Liver (tissue), 8 donors: ENCODE measurements at regions not wholly inside any gene's neighbourhood (a gene's known extent, or its start where the extent isn't known, plus 50 kb on each side); places are given as distances from the start of the nearest gene placed in this dataset.

Experiments used
- DNase-seq: peaks from one replicate; pipeline ENCODE4 v3.0.0-alpha.2; 2017; ENCODE audit warnings: low spot score
- H3K27ac ChIP-seq, 2 donors: one replicate each; pipeline ENCODE4 v1.7.0; 2013; ENCODE audit warnings: inconsistent platforms in 2 of 2, low read length in 2 of 2, control low read depth in 1 of 2, low read depth in 1 of 2, mild to moderate bottlenecking in 1 of 2
- H3K27me3 ChIP-seq, 4 donors: one replicate each; pipeline versions ENCODE4 v1.6.1 to v1.7.0; 2013; ENCODE audit warnings: low read length in 3 of 4, inconsistent platforms in 1 of 4, mild to moderate bottlenecking in 1 of 4, moderate library complexity in 1 of 4; ENCODE audit not compliant: control insufficient read depth in 4 of 4, insufficient read depth in 4 of 4
- H3K36me3 ChIP-seq, 4 donors: one replicate each; pipeline versions ENCODE4 v1.6.1 to v1.7.0; 2013; ENCODE audit warnings: low read length in 3 of 4, mild to moderate bottlenecking in 3 of 4, low read depth in 1 of 4, moderate library complexity in 1 of 4; ENCODE audit not compliant: control insufficient read depth in 4 of 4, insufficient read depth in 3 of 4
- H3K4me1 ChIP-seq, 4 donors: one replicate each; pipeline versions ENCODE4 v1.6.1 to v1.7.0; 2013; ENCODE audit warnings: low read length in 3 of 4, mild to moderate bottlenecking in 3 of 4, moderate library complexity in 1 of 4; ENCODE audit not compliant: control insufficient read depth in 4 of 4, insufficient read depth in 4 of 4
- H3K4me3 ChIP-seq, 3 donors: one replicate each; pipeline versions ENCODE4 v1.6.1 to v1.7.0; 2013; ENCODE audit warnings: low read length in 3 of 3, control low read depth in 1 of 3, low read depth in 1 of 3, mild to moderate bottlenecking in 1 of 3
- H3K9ac ChIP-seq, 2 donors: one replicate each; pipeline ENCODE4 v1.7.0; 2013; ENCODE audit warnings: low read length in 2 of 2, mild to moderate bottlenecking in 2 of 2, moderate library complexity in 2 of 2, control low read depth in 1 of 2, low read depth in 1 of 2
- H3K9me3 ChIP-seq, 4 donors: one replicate each; pipeline versions ENCODE4 v1.6.1 to v1.7.0; 2013; ENCODE audit warnings: low read length in 3 of 4; ENCODE audit not compliant: control insufficient read depth in 4 of 4
- ATF3 ChIP-seq: IDR thresholded peaks from 2 replicates; pipeline ENCODE4 v1.6.1; 2016; ENCODE audit warnings: antibody characterized with exemption
- CTCF ChIP-seq: fragments of 150-350 bp; IDR thresholded peaks from 2 replicates; pipeline ENCODE4 v1.5.1; 2017; ENCODE audit warnings: improper control_type of control experiment, low read depth, low read length; ENCODE audit not compliant: missing input control
- EGR1 ChIP-seq, 2 donors: IDR thresholded peaks; 2 replicates each; pipeline ENCODE4 v1.6.1; 2016 to 2018; ENCODE audit warnings: antibody characterized with exemption in 2 of 2, low read depth in 2 of 2
- FOXA1 ChIP-seq: IDR thresholded peaks from 2 replicates; pipeline ENCODE4 v1.6.1; 2016; ENCODE audit warnings: antibody characterized with exemption
- FOXA2 ChIP-seq: IDR thresholded peaks from 2 replicates; pipeline ENCODE4 v1.6.1; 2016; ENCODE audit warnings: antibody characterized with exemption
- GABPA ChIP-seq, 2 donors: IDR thresholded peaks in 1 of 2; conservative IDR thresholded peaks in 1 of 2; 2 replicates each; pipeline ENCODE4 v1.6.1; 2016; ENCODE audit warnings: antibody characterized with exemption in 2 of 2, mild to moderate bottlenecking in 1 of 2, moderate library complexity in 1 of 2
- HNF4A ChIP-seq, 2 donors: conservative IDR thresholded peaks; 2 replicates each; pipeline ENCODE4 v1.6.1; 2016; ENCODE audit warnings: antibody characterized with exemption in 2 of 2, mild to moderate bottlenecking in 2 of 2
- HNF4G ChIP-seq: IDR thresholded peaks from 2 replicates; pipeline ENCODE4 v1.6.1; 2016; ENCODE audit warnings: antibody characterized with exemption
- JUND ChIP-seq, 2 donors: IDR thresholded peaks; 2 replicates each; pipeline ENCODE4 v1.6.1; 2016; ENCODE audit warnings: antibody characterized with exemption in 2 of 2
- MAX ChIP-seq: IDR thresholded peaks from 2 replicates; pipeline ENCODE4 v1.6.1; 2016; ENCODE audit warnings: antibody characterized with exemption
- NR2F2 ChIP-seq: IDR thresholded peaks from 2 replicates; pipeline ENCODE4 v1.6.1; 2016; ENCODE audit warnings: antibody characterized with exemption
- RAD21 ChIP-seq, 2 donors: IDR thresholded peaks; 2 replicates each; pipeline ENCODE4 v1.6.1; 2016; ENCODE audit warnings: antibody characterized with exemption in 2 of 2, mild to moderate bottlenecking in 2 of 2
- RXRA ChIP-seq, 2 donors: IDR thresholded peaks; 2 replicates each; pipeline ENCODE4 v1.6.1; 2017 to 2018; ENCODE audit warnings: antibody characterized with exemption in 2 of 2, mild to moderate bottlenecking in 1 of 2
- SP1 ChIP-seq: IDR thresholded peaks from 2 replicates; pipeline ENCODE4 v1.6.1; 2018; ENCODE audit warnings: antibody characterized with exemption, mild to moderate bottlenecking
- TAF1 ChIP-seq: conservative IDR thresholded peaks from 2 replicates; pipeline ENCODE4 v1.6.1; 2016; ENCODE audit warnings: antibody characterized with exemption, mild to moderate bottlenecking
- YY1 ChIP-seq: IDR thresholded peaks from 2 replicates; pipeline ENCODE4 v1.6.1; 2016; ENCODE audit warnings: antibody characterized with exemption, mild to moderate bottlenecking
- ZBTB33 ChIP-seq: IDR thresholded peaks from 2 replicates; pipeline ENCODE4 v1.6.1; 2016; ENCODE audit warnings: antibody characterized with exemption
- WGBS: extraction: QIAGEN DNeasy Blood & Tissue Kit; methylation state at CpG from one replicate; pipeline ENCODE4 v1.1.7; 2013; 5-methylcytosine and 5-hydroxymethylcytosine counted together
- donor health status: healthy.
- donor health status: healthy.
- donor health status: healthy.
- donor health status: healthy.
- donor health status: healthy.

- Histone ChIP-seq H3K9me3 (no peaks in the 10 kb centered on the region), H3K36me3 (no peaks in the 10 kb centered on the region), H3K27me3 (peaks cover 0 to 3% (median 0%) of the 10 kb centered on the region in 4 donors), H3K4me3 (no peak overlapping the region), H3K4me1 (no peaks in the 10 kb centered on the region), H3K27ac (no peak overlapping the region), H3K9ac (no peak overlapping the region)
- DNase-seq, result no peak
- TF ChIP-seq HNF4G, result no peak
- TF ChIP-seq MAX, result no peak
- TF ChIP-seq NR2F2, result no peak
- TF ChIP-seq FOXA1, result no peak
- TF ChIP-seq EGR1 (IDR thresholded peaks at IDR 0.05; ENCODE audit: low read depth in 2 of 2), result no peak
- no peak for TF ChIP-seq ZBTB33
- TF ChIP-seq JUND (IDR thresholded peaks at IDR 0.05), result no peak
- TF ChIP-seq RAD21 (IDR thresholded peaks at IDR 0.05), result no peak
- no peak for TF ChIP-seq YY1
- no peak for TF ChIP-seq ATF3
- no peak for TF ChIP-seq GABPA (IDR thresholded peaks at IDR 0.05 in 1 of 2, conservative IDR thresholded peaks at IDR 0.05 in 1 of 2)
- no peak for TF ChIP-seq SP1
- no peak for TF ChIP-seq HNF4A (conservative IDR thresholded peaks at IDR 0.05)
- TF ChIP-seq TAF1, result no peak
- no peak for TF ChIP-seq FOXA2
- no peak for TF ChIP-seq RXRA (IDR thresholded peaks at IDR 0.05)
- no peak for TF ChIP-seq CTCF
Measured at GRCh38 chr1:232271299-232271698, 358.6 kb downstream of the SIPA1L2 start.

GRCh38 chr1:232269988-232270387, 359.9 kb downstream of the SIPA1L2 start:
- Histone ChIP-seq H3K27me3 (no peaks in the 10 kb centered on the region), H3K36me3 (no peaks in the 10 kb centered on the region), H3K27ac (no peak overlapping the region), H3K4me3 (no peak overlapping the region), H3K4me1 (no peaks in the 10 kb centered on the region), H3K9me3 (no peaks in the 10 kb centered on the region), H3K9ac (no peak overlapping the region)
- WGBS, result 92% methylated on average over 2 of the region's 2 CpGs
- no peak for DNase-seq
- no peak for TF ChIP-seq ZBTB33
- no peak for TF ChIP-seq FOXA2
- TF ChIP-seq HNF4G, result no peak
- no peak for TF ChIP-seq RAD21 (IDR thresholded peaks at IDR 0.05)
- no peak for TF ChIP-seq EGR1 (IDR thresholded peaks at IDR 0.05; ENCODE audit: low read depth in 2 of 2)
- TF ChIP-seq YY1, result no peak
- TF ChIP-seq TAF1, result no peak
- TF ChIP-seq ATF3, result no peak
- TF ChIP-seq JUND (IDR thresholded peaks at IDR 0.05), result no peak
- TF ChIP-seq GABPA (IDR thresholded peaks at IDR 0.05 in 1 of 2, conservative IDR thresholded peaks at IDR 0.05 in 1 of 2), result no peak
- no peak for TF ChIP-seq SP1
